Lower lobe of right lung (tissue), 2 donors: ENCODE measurements at regions not wholly inside any gene's neighbourhood (a gene's known extent, or its start where the extent isn't known, plus 50 kb on each side); places are given as distances from the start of the nearest gene placed in this dataset.

Experiments used
- ATAC-seq, 2 donors: fragments of 200-7000 bp; cut with Tn5 transposase; one replicate each; pipeline ENCODE4 v1.9.1; 2020 to 2022; ENCODE audit warnings: mild to moderate bottlenecking in 2 of 2, moderate library complexity in 2 of 2
- DNase-seq: peaks from one replicate; pipeline ENCODE4 v3.0.0-alpha.2; 2020
- H3K27ac ChIP-seq: fragments of 200-600 bp; one replicate; pipeline ENCODE4 v1.8.0; 2022
- H3K27me3 ChIP-seq: fragments of 200-600 bp; one replicate; pipeline ENCODE4 v1.8.0; 2022; ENCODE audit warnings: low read depth
- H3K36me3 ChIP-seq: fragments of 200-600 bp; one replicate; pipeline ENCODE4 v1.8.0; 2022; ENCODE audit warnings: mild to moderate bottlenecking
- H3K4me1 ChIP-seq: fragments of 200-600 bp; one replicate; pipeline ENCODE4 v1.8.0; 2022
- H3K4me3 ChIP-seq: fragments of 200-600 bp; one replicate; pipeline ENCODE4 v1.8.0; 2022; ENCODE audit warnings: mild to moderate bottlenecking
- H3K9me3 ChIP-seq: fragments of 200-600 bp; one replicate; pipeline ENCODE4 v1.8.0; 2022
- intact Hi-C: fragments of 100-400 bp; cut with DNase I; formaldehyde crosslinking; loops from one replicate; pipeline ENCODE4 v1.11.0; 2022
- TF ChIP-seq, protein P1 (sequence below): fragments of 200-600 bp; IDR thresholded peaks from one replicate; pipeline ENCODE4 v1.8.0; 2022; ENCODE audit warnings: antibody characterized with exemption, mild to moderate bottlenecking
- donor health status: DM: no; HTN: yes; CAD: no; lungs with severe emphysema.

GRCh38 chr2:146634230-146635097 is 1210.4 kb upstream of the ACVR2A start:
- Histone ChIP-seq H3K36me3 (no peaks in the 10 kb centered on the region), H3K9me3 (no peaks in the 10 kb centered on the region), H3K27ac (no peak overlapping the region), H3K4me1 (no peaks in the 10 kb centered on the region), H3K27me3 (no peaks in the 10 kb centered on the region), H3K4me3 (no peak overlapping the region)
- TF ChIP-seq, protein P1, sequence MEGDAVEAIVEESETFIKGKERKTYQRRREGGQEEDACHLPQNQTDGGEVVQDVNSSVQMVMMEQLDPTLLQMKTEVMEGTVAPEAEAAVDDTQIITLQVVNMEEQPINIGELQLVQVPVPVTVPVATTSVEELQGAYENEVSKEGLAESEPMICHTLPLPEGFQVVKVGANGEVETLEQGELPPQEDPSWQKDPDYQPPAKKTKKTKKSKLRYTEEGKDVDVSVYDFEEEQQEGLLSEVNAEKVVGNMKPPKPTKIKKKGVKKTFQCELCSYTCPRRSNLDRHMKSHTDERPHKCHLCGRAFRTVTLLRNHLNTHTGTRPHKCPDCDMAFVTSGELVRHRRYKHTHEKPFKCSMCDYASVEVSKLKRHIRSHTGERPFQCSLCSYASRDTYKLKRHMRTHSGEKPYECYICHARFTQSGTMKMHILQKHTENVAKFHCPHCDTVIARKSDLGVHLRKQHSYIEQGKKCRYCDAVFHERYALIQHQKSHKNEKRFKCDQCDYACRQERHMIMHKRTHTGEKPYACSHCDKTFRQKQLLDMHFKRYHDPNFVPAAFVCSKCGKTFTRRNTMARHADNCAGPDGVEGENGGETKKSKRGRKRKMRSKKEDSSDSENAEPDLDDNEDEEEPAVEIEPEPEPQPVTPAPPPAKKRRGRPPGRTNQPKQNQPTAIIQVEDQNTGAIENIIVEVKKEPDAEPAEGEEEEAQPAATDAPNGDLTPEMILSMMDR, result no peak
- no peak for ATAC-seq
- intact Hi-C loops, result no loop called here
- no peak for DNase-seq

GRCh38 chr2:146633159-146633558 is 1211.7 kb upstream of the ACVR2A start:
- Histone ChIP-seq H3K4me3 (no peak overlapping the region), H3K36me3 (no peaks in the 10 kb centered on the region), H3K27me3 (no peaks in the 10 kb centered on the region), H3K9me3 (no peaks in the 10 kb centered on the region), H3K27ac (no peak overlapping the region), H3K4me1 (no peaks in the 10 kb centered on the region)
- TF ChIP-seq, protein P1, result no peak
- DNase-seq, result no peak
- no peak for ATAC-seq
- intact Hi-C loops, result no loop called here

DNA sequence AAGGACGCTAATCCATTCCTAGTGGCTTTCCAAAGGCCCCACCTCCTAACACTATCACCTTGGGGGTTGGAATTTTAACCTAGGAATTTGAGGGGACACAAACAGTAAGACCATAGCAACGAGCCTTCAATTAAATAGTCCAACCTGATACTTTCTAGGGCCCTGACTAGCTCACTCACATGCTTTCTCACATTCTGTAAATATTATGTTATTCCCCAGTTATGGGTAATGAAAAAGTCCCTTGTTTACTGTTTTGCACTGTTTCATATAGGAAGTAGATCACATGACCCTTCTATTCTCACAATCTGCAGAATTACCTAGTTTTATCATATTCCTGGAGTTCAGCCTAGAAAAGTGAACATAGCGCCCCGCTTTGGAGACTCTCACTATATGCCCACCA is 1212.1 kb upstream of the ACVR2A start:
- intact Hi-C loops, result no loop called here
- no peaks in the 10 kb centered on the region for H3K4me1 ChIP-seq
- ATAC-seq, result no peak

DNA sequence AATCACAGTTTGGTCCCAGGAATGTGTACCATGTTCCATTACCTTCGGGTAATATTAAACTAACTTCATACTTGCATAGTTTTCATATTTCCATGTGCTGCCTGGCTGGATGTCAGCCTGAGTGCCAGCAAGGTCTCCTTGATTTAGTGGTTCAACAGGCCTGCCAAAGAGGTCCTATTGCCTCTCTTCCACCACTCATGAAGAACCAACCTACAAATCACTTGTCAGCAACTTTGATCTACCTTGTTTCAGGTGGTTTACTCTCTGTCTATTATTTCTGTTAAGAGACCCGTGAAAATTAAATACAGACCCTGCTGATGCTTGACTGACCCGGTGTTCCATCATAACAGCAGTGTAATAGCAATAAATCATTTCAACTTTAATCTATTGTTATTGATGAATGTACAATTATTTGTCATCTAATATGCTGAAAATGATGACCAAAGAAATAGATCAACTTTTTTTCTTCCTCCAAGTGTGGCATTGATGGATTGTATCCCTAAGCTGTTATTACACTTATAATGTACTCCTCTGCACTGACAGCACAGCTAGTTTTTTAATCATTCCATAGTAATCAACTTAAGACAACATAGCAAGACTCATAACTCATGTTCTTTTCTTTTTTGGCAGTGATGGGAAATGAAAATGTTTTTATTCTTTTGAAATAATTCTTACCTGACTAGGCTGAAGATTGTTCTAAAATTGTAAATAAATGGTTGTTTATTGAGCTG is 1220.2 kb upstream of the ACVR2A start:
- ATAC-seq (no peak), DNase-seq (no peak)
- Histone ChIP-seq H3K27me3 (no peaks in the 10 kb centered on the region), H3K9me3 (no peaks in the 10 kb centered on the region), H3K4me1 (no peaks in the 10 kb centered on the region), H3K27ac (no peak overlapping the region), H3K4me3 (no peak overlapping the region), H3K36me3 (no peaks in the 10 kb centered on the region)
- TF ChIP-seq, protein P1, result no peak
- intact Hi-C loops, result no loop called here

More for the DNA sequence above, 1212.1 kb upstream of the ACVR2A start:
- DNase-seq, result no peak
- Histone ChIP-seq H3K36me3 (no peaks in the 10 kb centered on the region), H3K27ac (no peak overlapping the region), H3K4me3 (no peak overlapping the region), H3K27me3 (no peaks in the 10 kb centered on the region), H3K9me3 (no peaks in the 10 kb centered on the region)
- TF ChIP-seq, protein P1, result no peak

GRCh38 chr2:146623771-146624170 is 1221.1 kb upstream of the ACVR2A start:
- Histone ChIP-seq H3K27ac (no peak overlapping the region), H3K27me3 (no peaks in the 10 kb centered on the region), H3K36me3 (no peaks in the 10 kb centered on the region), H3K9me3 (no peaks in the 10 kb centered on the region), H3K4me1 (no peaks in the 10 kb centered on the region), H3K4me3 (no peak overlapping the region)
- DNase-seq, result no peak
- no peak for ATAC-seq
- intact Hi-C loops, result no loop called here
- TF ChIP-seq, protein P1, result no peak
